ENCODE measurements at regions not wholly inside any gene's neighbourhood (a gene's known extent, or its start where the extent isn't known, plus 50 kb on each side); places are given as distances from the start of the nearest gene placed in this dataset.

- peaks cover under 1% of the 10 kb centered on the region for H3K36me3 Mint-ChIP-seq (ENCODE audit: low read depth)
- H3K27me3 Mint-ChIP-seq (ENCODE audit: low read depth): peaks cover 13% of the 10 kb centered on the region
- H3K9me3 Mint-ChIP-seq: no peaks in the 10 kb centered on the region
- no peak for TF ChIP-seq CTCF (IDR thresholded peaks at IDR 0.05; ENCODE audit: unreplicated experiment in 3 of 3)
- peaks cover 36% of the 10 kb centered on the region for H3K4me1 Mint-ChIP-seq
- peak overlapping the region in 2 of 3 experiments; percentile 43 to 62 for H3K4me3 Mint-ChIP-seq
- H3K27ac Mint-ChIP-seq: peak overlapping the region; percentile 51 to 85 (median 69)
Observed at GRCh38 chr9:80158554-80159170, 586.9 kb downstream of the TLE4 start.

- peaks cover 3% of the 10 kb centered on the region for H3K9me3 Mint-ChIP-seq
Observed at GRCh38 chr9:80158131-80158530, 586.4 kb downstream of the TLE4 start.

GRCh38 chr9:80157561-80157983 lies 585.8 kb downstream of the TLE4 start:
- peak overlapping the region; percentile 51 to 85 (median 69) for H3K27ac Mint-ChIP-seq

More at GRCh38 chr9:80158131-80158530, 586.4 kb downstream of the TLE4 start:
- peaks cover 5% of the 10 kb centered on the region for H3K36me3 Mint-ChIP-seq (ENCODE audit: low read depth)
- TF ChIP-seq CTCF (IDR thresholded peaks at IDR 0.05; ENCODE audit: unreplicated experiment in 3 of 3): no peak
- peak overlapping the region; percentile 51 to 85 (median 69) for H3K27ac Mint-ChIP-seq
- H3K4me3 Mint-ChIP-seq: peak overlapping the region; percentile 2 to 62 (median 43)
- peaks cover 36% of the 10 kb centered on the region for H3K4me1 Mint-ChIP-seq
- peaks cover 13% of the 10 kb centered on the region for H3K27me3 Mint-ChIP-seq (ENCODE audit: low read depth)

GRCh38 chr9:80156756-80157472 lies 585.1 kb downstream of the TLE4 start:
- peak overlapping the region in 1 of 3 experiments; percentile 43 for H3K4me3 Mint-ChIP-seq
- peaks cover 36% of the 10 kb centered on the region for H3K4me1 Mint-ChIP-seq
- H3K9me3 Mint-ChIP-seq: peaks cover 7% of the 10 kb centered on the region
- H3K36me3 Mint-ChIP-seq (ENCODE audit: low read depth): peaks cover 5% of the 10 kb centered on the region
- no peak for TF ChIP-seq CTCF (IDR thresholded peaks at IDR 0.05; ENCODE audit: unreplicated experiment in 3 of 3)
- H3K27me3 Mint-ChIP-seq (ENCODE audit: low read depth): peaks cover 12% of the 10 kb centered on the region
- H3K27ac Mint-ChIP-seq: peak overlapping the region; percentile 51 to 85 (median 69)

More at GRCh38 chr9:80157561-80157983, 585.8 kb downstream of the TLE4 start:
- no peak for TF ChIP-seq CTCF (IDR thresholded peaks at IDR 0.05; ENCODE audit: unreplicated experiment in 3 of 3)
- Mint-ChIP-seq H3K4me3 (peak overlapping the region in 2 of 3 experiments; percentile 43 to 62), H3K36me3 (ENCODE audit: low read depth) (peaks cover 5% of the 10 kb centered on the region), H3K4me1 (peaks cover 36% of the 10 kb centered on the region), H3K27me3 (ENCODE audit: low read depth) (peaks cover 13% of the 10 kb centered on the region), H3K9me3 (peaks cover 3% of the 10 kb centered on the region)

GRCh38 chr9:80156262-80156661 lies 584.5 kb downstream of the TLE4 start:
- TF ChIP-seq CTCF (IDR thresholded peaks at IDR 0.05; ENCODE audit: unreplicated experiment in 3 of 3): no peak
- H3K4me1 Mint-ChIP-seq: peaks cover 36% of the 10 kb centered on the region
- H3K9me3 Mint-ChIP-seq: peaks cover 10% of the 10 kb centered on the region
- peaks cover 5% of the 10 kb centered on the region for H3K36me3 Mint-ChIP-seq (ENCODE audit: low read depth)
- H3K27ac Mint-ChIP-seq: no peak overlapping the region
- H3K27me3 Mint-ChIP-seq (ENCODE audit: low read depth): peaks cover 8% of the 10 kb centered on the region
- no peak overlapping the region for H3K4me3 Mint-ChIP-seq
